ENCODE measurements at regions not wholly inside any gene's neighbourhood (a gene's known extent, or its start where the extent isn't known, plus 50 kb on each side); places are given as distances from the start of the nearest gene placed in this dataset.

GRCh38 chr2:96438589-96438988 is 66.6 kb downstream of the NEURL3 start:
- TF ChIP-seq CTCF (IDR thresholded peaks at IDR 0.05; ENCODE audit: unreplicated experiment in 3 of 3): no peak
- H3K9me3 Mint-ChIP-seq: peaks cover 22% of the 10 kb centered on the region
- H3K27ac Mint-ChIP-seq: no peak overlapping the region
- no peak overlapping the region for H3K4me3 Mint-ChIP-seq
- no peaks in the 10 kb centered on the region for H3K27me3 Mint-ChIP-seq (ENCODE audit: low read depth)
- no peaks in the 10 kb centered on the region for H3K36me3 Mint-ChIP-seq (ENCODE audit: low read depth)
- no peaks in the 10 kb centered on the region for H3K4me1 Mint-ChIP-seq

GRCh38 chr2:96437512-96437911 is 67.6 kb downstream of the NEURL3 start:
- Mint-ChIP-seq H3K9me3 (peaks cover 22% of the 10 kb centered on the region), H3K27ac (no peak overlapping the region), H3K4me3 (no peak overlapping the region), H3K27me3 (ENCODE audit: low read depth) (no peaks in the 10 kb centered on the region), H3K4me1 (no peaks in the 10 kb centered on the region), H3K36me3 (ENCODE audit: low read depth) (no peaks in the 10 kb centered on the region)
- TF ChIP-seq CTCF (IDR thresholded peaks at IDR 0.05; ENCODE audit: unreplicated experiment in 3 of 3): no peak

- Mint-ChIP-seq H3K27me3 (ENCODE audit: low read depth) (no peaks in the 10 kb centered on the region), H3K27ac (no peak overlapping the region)
These were observed 68.2 kb downstream of the NEURL3 start for GRCh38 chr2:96436961-96437360.

GRCh38 chr2:96436416-96436815 is 68.7 kb downstream of the NEURL3 start:
- Mint-ChIP-seq H3K4me1 (no peaks in the 10 kb centered on the region), H3K4me3 (no peak overlapping the region), H3K36me3 (ENCODE audit: low read depth) (no peaks in the 10 kb centered on the region), H3K27me3 (ENCODE audit: low read depth) (no peaks in the 10 kb centered on the region), H3K27ac (no peak overlapping the region), H3K9me3 (peaks cover 22% of the 10 kb centered on the region)
- TF ChIP-seq CTCF (IDR thresholded peaks at IDR 0.05; ENCODE audit: unreplicated experiment in 3 of 3): no peak

More at GRCh38 chr2:96436961-96437360, 68.2 kb downstream of the NEURL3 start:
- H3K4me3 Mint-ChIP-seq: no peak overlapping the region
- peaks cover 22% of the 10 kb centered on the region for H3K9me3 Mint-ChIP-seq
- no peaks in the 10 kb centered on the region for H3K36me3 Mint-ChIP-seq (ENCODE audit: low read depth)
- no peak for TF ChIP-seq CTCF (IDR thresholded peaks at IDR 0.05; ENCODE audit: unreplicated experiment in 3 of 3)
- no peaks in the 10 kb centered on the region for H3K4me1 Mint-ChIP-seq

- no peak overlapping the region for H3K4me3 Mint-ChIP-seq
These were observed 73.8 kb downstream of the NEURL3 start for GRCh38 chr2:96431319-96431718.

More at GRCh38 chr2:96431319-96431718, 73.8 kb downstream of the NEURL3 start:
- Mint-ChIP-seq H3K36me3 (ENCODE audit: low read depth) (no peaks in the 10 kb centered on the region), H3K27ac (no peak overlapping the region), H3K4me1 (peaks cover 6% of the 10 kb centered on the region), H3K9me3 (peaks cover 12% of the 10 kb centered on the region), H3K27me3 (ENCODE audit: low read depth) (peaks cover 4% of the 10 kb centered on the region)
- TF ChIP-seq CTCF (IDR thresholded peaks at IDR 0.05; ENCODE audit: unreplicated experiment in 3 of 3): no peak
